HEK293 (cell line): ENCODE measurements at regions not wholly inside any gene's neighbourhood (a gene's known extent, or its start where the extent isn't known, plus 50 kb on each side); places are given as distances from the start of the nearest gene placed in this dataset.

Experiments
- CTCF ChIA-PET: fragments of 350-600 bp; formaldehyde crosslinking; extraction: SDS; loops from one replicate; lab custom pipeline; 2021; ENCODE audit warnings: antibody characterized with exemption; lab: Yijun Ruan, JAX
- POLR2A ChIA-PET: fragments of 300-600 bp; formaldehyde crosslinking; extraction: SDS; loops from one replicate; lab custom pipeline; 2020; ENCODE audit warnings: antibody characterized with exemption, inconsistent platforms; lab: Yijun Ruan, JAX
- H3K27ac ChIP-seq: fragments of 200-500 bp; sonication (Bioruptor generic); 2 replicates; pipeline ENCODE4 v1.5.1; 2014; ENCODE audit warnings: low read depth, low read length, control low read depth, inconsistent platforms; ENCODE audit errors: extremely low read depth
- H3K36me3 ChIP-seq, 2 experiments: fragments of 200-500 bp in 1 of 2; sonication (Bioruptor generic) in 1 of 2; 1 replicate in 1 of 2; 2 replicates in 1 of 2; pipeline ENCODE4 v1.5.1; 2014 to 2017; ENCODE audit warnings: inconsistent platforms in 2 of 2, low read length in 2 of 2; ENCODE audit not compliant: control insufficient read depth in 2 of 2, insufficient read depth in 1 of 2
- H3K4me1 ChIP-seq: fragments of 200-500 bp; sonication (Bioruptor generic); 2 replicates; pipeline ENCODE4 v1.5.1; 2014; ENCODE audit warnings: mild to moderate bottlenecking, low read length, inconsistent platforms; ENCODE audit not compliant: control insufficient read depth, insufficient read depth
- H3K4me3 ChIP-seq: 2 replicates; pipeline ENCODE4 v1.5.1; 2011; ENCODE audit warnings: low read depth, mild to moderate bottlenecking, control low read depth, low read length, moderate library complexity
- H3K9me3 ChIP-seq: fragments of 200-500 bp; sonication (Bioruptor generic); 2 replicates; pipeline ENCODE4 v1.5.1; 2014; ENCODE audit warnings: low read depth, low read length, inconsistent platforms; ENCODE audit not compliant: control insufficient read depth, insufficient read depth
- GFI1B ChIP-seq: fragments of 450-650 bp; formaldehyde crosslinking; IDR thresholded peaks from 2 replicates; pipeline ENCODE4 v1.5.1; 2016; ENCODE audit warnings: missing biosample characterization, missing genetic modification characterization
- GLIS1 ChIP-seq: fragments of 450-650 bp; formaldehyde crosslinking; IDR thresholded peaks from 2 replicates; pipeline ENCODE4 v1.5.1; 2016; ENCODE audit warnings: missing biosample characterization, missing genetic modification characterization
- ZNF184 ChIP-seq: fragments of 450-650 bp; IDR thresholded peaks from 2 replicates; pipeline ENCODE4 v1.5.1; 2018; ENCODE audit warnings: missing biosample characterization, mild to moderate bottlenecking, missing genetic modification characterization
- ZNF23 ChIP-seq: fragments of 450-650 bp; formaldehyde crosslinking; IDR thresholded peaks from 2 replicates; pipeline ENCODE4 v1.5.1; 2016; ENCODE audit warnings: missing biosample characterization, missing genetic modification characterization, borderline replicate concordance
- ZNF266 ChIP-seq: fragments of 450-650 bp; formaldehyde crosslinking; IDR thresholded peaks from 2 replicates; pipeline ENCODE4 v1.5.1; 2016; ENCODE audit warnings: missing biosample characterization, missing genetic modification characterization, low read depth
- ZNF350 ChIP-seq: fragments of 450-650 bp; formaldehyde crosslinking; IDR thresholded peaks from 2 replicates; pipeline ENCODE4 v1.5.0; 2017; ENCODE audit warnings: missing biosample characterization, mild to moderate bottlenecking, missing genetic modification characterization
- ZNF501 ChIP-seq: fragments of 450-650 bp; formaldehyde crosslinking; IDR thresholded peaks from 2 replicates; pipeline ENCODE4 v1.5.1; 2016; ENCODE audit warnings: missing biosample characterization, missing genetic modification characterization
- ZNF558 ChIP-seq: fragments of 450-650 bp; formaldehyde crosslinking; IDR thresholded peaks from 2 replicates; pipeline ENCODE4 v1.5.1; 2016; ENCODE audit warnings: missing biosample characterization, missing genetic modification characterization
- ZNF561 ChIP-seq: fragments of 450-650 bp; IDR thresholded peaks from 2 replicates; pipeline ENCODE4 v1.5.1; 2018; ENCODE audit warnings: missing biosample characterization, missing genetic modification characterization, borderline replicate concordance
- ZNF621 ChIP-seq: fragments of 450-650 bp; formaldehyde crosslinking; IDR thresholded peaks from 2 replicates; pipeline ENCODE4 v1.5.1; 2017; ENCODE audit warnings: missing biosample characterization, missing genetic modification characterization
- ZNF76 ChIP-seq: fragments of 450-650 bp; formaldehyde crosslinking; IDR thresholded peaks from 2 replicates; pipeline ENCODE4; 2016; ENCODE audit warnings: low read depth, missing biosample characterization, missing genetic modification characterization, borderline replicate concordance
- TF ChIP-seq, protein P1 (sequence below): fragments of 450-650 bp; formaldehyde crosslinking; IDR thresholded peaks from 2 replicates; pipeline ENCODE4 v1.5.1; 2016; ENCODE audit warnings: missing biosample characterization, missing genetic modification characterization
- TF ChIP-seq, protein P2 (sequence below): fragments of 450-650 bp; formaldehyde crosslinking; IDR thresholded peaks from 2 replicates; pipeline ENCODE4 v1.5.1; 2017; ENCODE audit warnings: missing biosample characterization, missing genetic modification characterization
- TF ChIP-seq, protein P3 (sequence below): fragments of 450-650 bp; formaldehyde crosslinking; IDR thresholded peaks from 2 replicates; pipeline ENCODE4 v1.5.1; 2016; ENCODE audit warnings: missing biosample characterization, missing genetic modification characterization
- TF ChIP-seq, protein P4 (sequence below): fragments of 450-650 bp; formaldehyde crosslinking; IDR thresholded peaks from 2 replicates; pipeline ENCODE4 v1.5.1; 2016; ENCODE audit warnings: missing biosample characterization, missing genetic modification characterization
- TF ChIP-seq, protein P5 (sequence below): fragments of 450-650 bp; formaldehyde crosslinking; IDR thresholded peaks from 2 replicates; pipeline ENCODE4 v1.5.1; 2016; ENCODE audit warnings: missing biosample characterization, missing genetic modification characterization, low read depth
- TF ChIP-seq, protein P6 (sequence below): fragments of 450-650 bp; formaldehyde crosslinking; IDR thresholded peaks from 2 replicates; pipeline ENCODE4 v1.5.1; 2016; ENCODE audit warnings: missing biosample characterization, missing genetic modification characterization, low read depth
- TF ChIP-seq, protein P7 (sequence below): fragments of 450-650 bp; formaldehyde crosslinking; IDR thresholded peaks from 2 replicates; pipeline ENCODE4 v1.5.1; 2016; ENCODE audit warnings: missing biosample characterization, missing genetic modification characterization

DNA sequence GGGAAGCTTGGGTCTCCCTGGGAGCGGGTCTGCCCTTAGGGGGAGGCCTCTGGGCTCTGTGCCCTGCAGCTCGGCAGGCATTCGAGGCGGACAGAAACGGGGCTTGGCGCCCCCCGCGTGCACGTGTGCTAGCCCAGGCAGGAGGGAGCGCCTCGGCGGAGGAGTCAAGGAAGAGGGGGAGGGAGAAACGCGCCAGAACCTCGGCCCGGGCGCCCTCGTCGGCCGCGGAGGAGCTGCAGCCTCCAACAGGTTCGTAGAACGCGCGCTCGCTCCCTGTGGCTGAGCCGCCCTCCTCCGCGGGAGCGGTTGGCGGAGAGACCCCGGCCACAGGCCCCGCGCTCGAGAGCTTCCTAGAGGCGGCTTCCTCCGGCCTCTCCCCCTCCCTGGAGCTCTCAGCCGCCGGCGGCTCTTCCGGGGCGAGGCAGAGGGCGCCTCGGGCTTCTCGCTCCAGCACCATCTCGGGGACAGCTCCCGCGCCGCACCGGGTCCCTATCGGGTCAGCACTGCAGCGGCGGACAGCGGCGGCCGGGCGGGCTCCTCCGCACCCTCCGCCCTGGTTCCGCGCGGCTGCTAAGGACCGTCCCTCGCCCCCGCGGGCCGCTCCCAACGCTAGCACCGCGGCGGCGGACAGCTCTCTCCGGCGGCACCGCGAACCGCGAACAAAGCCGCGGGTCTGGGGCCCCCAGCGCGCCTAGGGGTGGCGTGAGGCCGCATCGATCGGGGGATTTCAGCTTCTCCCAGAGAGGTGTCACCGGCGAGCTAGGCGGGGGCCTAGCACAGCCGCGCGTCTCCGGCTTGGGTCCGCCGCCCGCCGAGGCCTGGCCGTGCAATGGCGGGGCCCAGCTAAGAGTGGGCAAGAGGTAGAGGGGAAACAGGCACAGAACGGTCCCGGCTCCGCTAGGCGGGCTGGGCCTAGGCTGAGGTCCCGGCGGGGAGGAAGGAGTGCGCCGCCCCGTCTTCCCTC lies 74.6 kb upstream of the CPLX2 start (continued):
- TF ChIP-seq, protein P1, sequence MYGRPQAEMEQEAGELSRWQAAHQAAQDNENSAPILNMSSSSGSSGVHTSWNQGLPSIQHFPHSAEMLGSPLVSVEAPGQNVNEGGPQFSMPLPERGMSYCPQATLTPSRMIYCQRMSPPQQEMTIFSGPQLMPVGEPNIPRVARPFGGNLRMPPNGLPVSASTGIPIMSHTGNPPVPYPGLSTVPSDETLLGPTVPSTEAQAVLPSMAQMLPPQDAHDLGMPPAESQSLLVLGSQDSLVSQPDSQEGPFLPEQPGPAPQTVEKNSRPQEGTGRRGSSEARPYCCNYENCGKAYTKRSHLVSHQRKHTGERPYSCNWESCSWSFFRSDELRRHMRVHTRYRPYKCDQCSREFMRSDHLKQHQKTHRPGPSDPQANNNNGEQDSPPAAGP (tag by site-specific recombination): peak; percentile 67
- TF ChIP-seq, protein P2, sequence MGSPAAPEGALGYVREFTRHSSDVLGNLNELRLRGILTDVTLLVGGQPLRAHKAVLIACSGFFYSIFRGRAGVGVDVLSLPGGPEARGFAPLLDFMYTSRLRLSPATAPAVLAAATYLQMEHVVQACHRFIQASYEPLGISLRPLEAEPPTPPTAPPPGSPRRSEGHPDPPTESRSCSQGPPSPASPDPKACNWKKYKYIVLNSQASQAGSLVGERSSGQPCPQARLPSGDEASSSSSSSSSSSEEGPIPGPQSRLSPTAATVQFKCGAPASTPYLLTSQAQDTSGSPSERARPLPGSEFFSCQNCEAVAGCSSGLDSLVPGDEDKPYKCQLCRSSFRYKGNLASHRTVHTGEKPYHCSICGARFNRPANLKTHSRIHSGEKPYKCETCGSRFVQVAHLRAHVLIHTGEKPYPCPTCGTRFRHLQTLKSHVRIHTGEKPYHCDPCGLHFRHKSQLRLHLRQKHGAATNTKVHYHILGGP (tag by site-specific recombination): no peak
- no peak for TF ChIP-seq ZNF266 (tag by site-specific recombination)
- no peak; the same call in 1 of the 2 replicates for TF ChIP-seq ZNF76 (tag by site-specific recombination)
- TF ChIP-seq ZNF184 (tag by site-specific recombination): 0 out of 2 replicates have a peak, but pooled peaks have one; percentile 61
- TF ChIP-seq ZNF350 (tag by site-specific recombination): no peak

DNA sequence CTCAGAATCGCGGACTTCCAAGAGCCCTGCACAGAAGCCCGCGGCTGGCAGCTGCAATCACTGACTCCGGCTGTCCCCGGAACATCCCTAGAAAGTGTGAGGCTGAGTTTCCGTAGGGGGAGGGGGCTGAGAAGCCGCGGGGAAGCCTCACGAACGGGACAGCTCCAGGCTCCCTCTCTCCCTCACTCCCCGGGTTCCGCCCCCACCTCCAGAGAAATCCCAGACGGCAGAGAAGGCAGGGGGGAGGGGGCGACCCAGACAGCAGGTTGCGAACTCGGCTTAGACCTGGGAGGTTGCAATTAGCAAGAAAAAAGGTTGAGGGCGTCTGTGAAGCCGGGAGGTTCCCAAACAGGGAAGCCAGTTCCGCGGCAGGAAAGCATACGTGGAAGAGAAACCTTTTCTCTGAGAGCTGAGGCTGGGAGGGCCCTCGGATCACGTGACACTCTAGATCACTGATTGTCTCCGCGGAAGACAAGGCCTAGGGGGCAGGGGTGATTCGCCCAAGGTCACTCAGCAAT lies 73.8 kb upstream of the CPLX2 start:
- H3K4me3 ChIP-seq: peak overlapping the region; percentile 32
- CTCF ChIA-PET: interaction anchor here (0.5 to 1.5 kb wide), 5 partner anchors 37 to 859 kb away, joined by 3 to 16 read pairs (median 4); partner anchors contain the start of gene CPLX2
- TF ChIP-seq, protein P3, sequence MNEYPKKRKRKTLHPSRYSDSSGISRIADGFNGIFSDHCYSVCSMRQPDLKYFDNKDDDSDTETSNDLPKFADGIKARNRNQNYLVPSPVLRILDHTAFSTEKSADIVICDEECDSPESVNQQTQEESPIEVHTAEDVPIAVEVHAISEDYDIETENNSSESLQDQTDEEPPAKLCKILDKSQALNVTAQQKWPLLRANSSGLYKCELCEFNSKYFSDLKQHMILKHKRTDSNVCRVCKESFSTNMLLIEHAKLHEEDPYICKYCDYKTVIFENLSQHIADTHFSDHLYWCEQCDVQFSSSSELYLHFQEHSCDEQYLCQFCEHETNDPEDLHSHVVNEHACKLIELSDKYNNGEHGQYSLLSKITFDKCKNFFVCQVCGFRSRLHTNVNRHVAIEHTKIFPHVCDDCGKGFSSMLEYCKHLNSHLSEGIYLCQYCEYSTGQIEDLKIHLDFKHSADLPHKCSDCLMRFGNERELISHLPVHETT (tag by site-specific recombination): no peak
- no peak for TF ChIP-seq ZNF621 (tag by site-specific recombination)
- no peak for TF ChIP-seq ZNF561 (tag by site-specific recombination)
- TF ChIP-seq, protein P4, sequence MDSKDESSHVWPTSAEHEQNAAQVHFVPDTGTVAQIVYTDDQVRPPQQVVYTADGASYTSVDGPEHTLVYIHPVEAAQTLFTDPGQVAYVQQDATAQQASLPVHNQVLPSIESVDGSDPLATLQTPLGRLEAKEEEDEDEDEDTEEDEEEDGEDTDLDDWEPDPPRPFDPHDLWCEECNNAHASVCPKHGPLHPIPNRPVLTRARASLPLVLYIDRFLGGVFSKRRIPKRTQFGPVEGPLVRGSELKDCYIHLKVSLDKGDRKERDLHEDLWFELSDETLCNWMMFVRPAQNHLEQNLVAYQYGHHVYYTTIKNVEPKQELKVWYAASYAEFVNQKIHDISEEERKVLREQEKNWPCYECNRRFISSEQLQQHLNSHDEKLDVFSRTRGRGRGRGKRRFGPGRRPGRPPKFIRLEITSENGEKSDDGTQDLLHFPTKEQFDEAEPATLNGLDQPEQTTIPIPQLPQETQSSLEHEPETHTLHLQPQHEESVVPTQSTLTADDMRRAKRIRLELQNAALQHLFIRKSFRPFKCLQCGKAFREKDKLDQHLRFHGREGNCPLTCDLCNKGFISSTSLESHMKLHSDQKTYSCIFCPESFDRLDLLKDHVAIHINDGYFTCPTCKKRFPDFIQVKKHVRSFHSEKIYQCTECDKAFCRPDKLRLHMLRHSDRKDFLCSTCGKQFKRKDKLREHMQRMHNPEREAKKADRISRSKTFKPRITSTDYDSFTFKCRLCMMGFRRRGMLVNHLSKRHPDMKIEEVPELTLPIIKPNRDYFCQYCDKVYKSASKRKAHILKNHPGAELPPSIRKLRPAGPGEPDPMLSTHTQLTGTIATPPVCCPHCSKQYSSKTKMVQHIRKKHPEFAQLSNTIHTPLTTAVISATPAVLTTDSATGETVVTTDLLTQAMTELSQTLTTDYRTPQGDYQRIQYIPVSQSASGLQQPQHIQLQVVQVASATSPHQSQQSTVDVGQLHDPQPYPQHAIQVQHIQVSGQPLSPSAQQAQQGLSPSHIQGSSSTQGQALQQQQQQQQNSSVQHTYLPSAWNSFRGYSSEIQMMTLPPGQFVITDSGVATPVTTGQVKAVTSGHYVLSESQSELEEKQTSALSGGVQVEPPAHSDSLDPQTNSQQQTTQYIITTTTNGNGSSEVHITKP (tag by site-specific recombination): no peak
- no peak for TF ChIP-seq GFI1B
- TF ChIP-seq, protein P5, sequence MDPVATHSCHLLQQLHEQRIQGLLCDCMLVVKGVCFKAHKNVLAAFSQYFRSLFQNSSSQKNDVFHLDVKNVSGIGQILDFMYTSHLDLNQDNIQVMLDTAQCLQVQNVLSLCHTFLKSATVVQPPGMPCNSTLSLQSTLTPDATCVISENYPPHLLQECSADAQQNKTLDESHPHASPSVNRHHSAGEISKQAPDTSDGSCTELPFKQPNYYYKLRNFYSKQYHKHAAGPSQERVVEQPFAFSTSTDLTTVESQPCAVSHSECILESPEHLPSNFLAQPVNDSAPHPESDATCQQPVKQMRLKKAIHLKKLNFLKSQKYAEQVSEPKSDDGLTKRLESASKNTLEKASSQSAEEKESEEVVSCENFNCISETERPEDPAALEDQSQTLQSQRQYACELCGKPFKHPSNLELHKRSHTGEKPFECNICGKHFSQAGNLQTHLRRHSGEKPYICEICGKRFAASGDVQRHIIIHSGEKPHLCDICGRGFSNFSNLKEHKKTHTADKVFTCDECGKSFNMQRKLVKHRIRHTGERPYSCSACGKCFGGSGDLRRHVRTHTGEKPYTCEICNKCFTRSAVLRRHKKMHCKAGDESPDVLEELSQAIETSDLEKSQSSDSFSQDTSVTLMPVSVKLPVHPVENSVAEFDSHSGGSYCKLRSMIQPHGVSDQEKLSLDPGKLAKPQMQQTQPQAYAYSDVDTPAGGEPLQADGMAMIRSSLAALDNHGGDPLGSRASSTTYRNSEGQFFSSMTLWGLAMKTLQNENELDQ (tag by site-specific recombination): no peak
- TF ChIP-seq GLIS1 (tag by site-specific recombination): no peak
- TF ChIP-seq, protein P6, sequence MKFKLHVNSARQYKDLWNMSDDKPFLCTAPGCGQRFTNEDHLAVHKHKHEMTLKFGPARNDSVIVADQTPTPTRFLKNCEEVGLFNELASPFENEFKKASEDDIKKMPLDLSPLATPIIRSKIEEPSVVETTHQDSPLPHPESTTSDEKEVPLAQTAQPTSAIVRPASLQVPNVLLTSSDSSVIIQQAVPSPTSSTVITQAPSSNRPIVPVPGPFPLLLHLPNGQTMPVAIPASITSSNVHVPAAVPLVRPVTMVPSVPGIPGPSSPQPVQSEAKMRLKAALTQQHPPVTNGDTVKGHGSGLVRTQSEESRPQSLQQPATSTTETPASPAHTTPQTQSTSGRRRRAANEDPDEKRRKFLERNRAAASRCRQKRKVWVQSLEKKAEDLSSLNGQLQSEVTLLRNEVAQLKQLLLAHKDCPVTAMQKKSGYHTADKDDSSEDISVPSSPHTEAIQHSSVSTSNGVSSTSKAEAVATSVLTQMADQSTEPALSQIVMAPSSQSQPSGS (tag by site-specific recombination): no peak
- TF ChIP-seq ZNF23 (tag by site-specific recombination): no peak
- TF ChIP-seq, protein P7, sequence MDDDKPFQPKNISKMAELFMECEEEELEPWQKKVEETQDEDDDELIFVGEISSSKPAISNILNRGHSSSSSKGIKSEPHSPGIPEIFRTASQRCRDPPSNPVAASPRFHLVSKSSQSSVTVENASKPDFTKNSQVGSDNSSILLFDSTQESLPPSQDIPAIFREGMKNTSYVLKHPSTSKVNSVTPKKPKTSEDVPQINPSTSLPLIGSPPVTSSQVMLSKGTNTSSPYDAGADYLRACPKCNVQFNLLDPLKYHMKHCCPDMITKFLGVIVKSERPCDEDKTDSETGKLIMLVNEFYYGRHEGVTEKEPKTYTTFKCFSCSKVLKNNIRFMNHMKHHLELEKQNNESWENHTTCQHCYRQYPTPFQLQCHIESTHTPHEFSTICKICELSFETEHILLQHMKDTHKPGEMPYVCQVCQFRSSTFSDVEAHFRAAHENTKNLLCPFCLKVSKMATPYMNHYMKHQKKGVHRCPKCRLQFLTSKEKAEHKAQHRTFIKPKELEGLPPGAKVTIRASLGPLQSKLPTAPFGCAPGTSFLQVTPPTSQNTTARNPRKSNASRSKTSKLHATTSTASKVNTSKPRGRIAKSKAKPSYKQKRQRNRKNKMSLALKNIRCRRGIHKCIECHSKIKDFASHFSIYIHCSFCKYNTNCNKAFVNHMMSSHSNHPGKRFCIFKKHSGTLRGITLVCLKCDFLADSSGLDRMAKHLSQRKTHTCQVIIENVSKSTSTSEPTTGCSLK (tag by site-specific recombination): no peak
- TF ChIP-seq ZNF501 (tag by site-specific recombination): no peak
- no peak for TF ChIP-seq ZNF558 (tag by site-specific recombination)

More for the DNA sequence above, 73.8 kb upstream of the CPLX2 start:
- no peaks in the 10 kb centered on the region for H3K36me3 ChIP-seq
- H3K4me1 ChIP-seq: peaks cover 2% of the 10 kb centered on the region; the same call in 1 of the 2 replicates
- POLR2A ChIA-PET: interaction anchor here (1.2 to 1.3 kb wide), 2 partner anchors 12 to 74 kb away, joined by 6 to 7 read pairs; partner anchors contain the start of gene CPLX2
- no peaks in the 10 kb centered on the region for H3K9me3 ChIP-seq
- no peak overlapping the region for H3K27ac ChIP-seq
